ENCODE measurements at regions not wholly inside any gene's neighbourhood (a gene's known extent, or its start where the extent isn't known, plus 50 kb on each side); places are given as distances from the start of the nearest gene placed in this dataset.
"Not testable (repeated sequence)": the region's sequence is repeated elsewhere in the genome, so short reads cannot be mapped to it uniquely, and the experiment has no call there.

GRCh38 chr16:82282662-82283061 lies 112.6 kb upstream of the MPHOSPH6 start:
- DNase-seq (no peak), ATAC-seq (no peak)
- in situ Hi-C loops (cut with MboI; ENCODE audit: low sequenced_read_pairs in 4 of 4) (no loop called here), intact Hi-C loops (cut with DNase I; ENCODE audit: low total_unique reads) (no loop called here)
- Histone ChIP-seq H3K4me1 (peaks cover 12 to 18% of the 10 kb centered on the region in 2 donors), H3K9me3 (no peaks in the 10 kb centered on the region), H3K4me3 (no peak overlapping the region), H3K36me3 (no peaks in the 10 kb centered on the region), H3K27ac (no peak overlapping the region), H3K27me3 (no peaks in the 10 kb centered on the region)
- no peak for TF ChIP-seq POLR2A (IDR thresholded peaks at IDR 0.05)
- TF ChIP-seq, protein P1, sequence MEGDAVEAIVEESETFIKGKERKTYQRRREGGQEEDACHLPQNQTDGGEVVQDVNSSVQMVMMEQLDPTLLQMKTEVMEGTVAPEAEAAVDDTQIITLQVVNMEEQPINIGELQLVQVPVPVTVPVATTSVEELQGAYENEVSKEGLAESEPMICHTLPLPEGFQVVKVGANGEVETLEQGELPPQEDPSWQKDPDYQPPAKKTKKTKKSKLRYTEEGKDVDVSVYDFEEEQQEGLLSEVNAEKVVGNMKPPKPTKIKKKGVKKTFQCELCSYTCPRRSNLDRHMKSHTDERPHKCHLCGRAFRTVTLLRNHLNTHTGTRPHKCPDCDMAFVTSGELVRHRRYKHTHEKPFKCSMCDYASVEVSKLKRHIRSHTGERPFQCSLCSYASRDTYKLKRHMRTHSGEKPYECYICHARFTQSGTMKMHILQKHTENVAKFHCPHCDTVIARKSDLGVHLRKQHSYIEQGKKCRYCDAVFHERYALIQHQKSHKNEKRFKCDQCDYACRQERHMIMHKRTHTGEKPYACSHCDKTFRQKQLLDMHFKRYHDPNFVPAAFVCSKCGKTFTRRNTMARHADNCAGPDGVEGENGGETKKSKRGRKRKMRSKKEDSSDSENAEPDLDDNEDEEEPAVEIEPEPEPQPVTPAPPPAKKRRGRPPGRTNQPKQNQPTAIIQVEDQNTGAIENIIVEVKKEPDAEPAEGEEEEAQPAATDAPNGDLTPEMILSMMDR (IDR thresholded peaks at IDR 0.05 in 4 of 5, conservative IDR thresholded peaks at IDR 0.05 in 1 of 5), result no peak

DNA sequence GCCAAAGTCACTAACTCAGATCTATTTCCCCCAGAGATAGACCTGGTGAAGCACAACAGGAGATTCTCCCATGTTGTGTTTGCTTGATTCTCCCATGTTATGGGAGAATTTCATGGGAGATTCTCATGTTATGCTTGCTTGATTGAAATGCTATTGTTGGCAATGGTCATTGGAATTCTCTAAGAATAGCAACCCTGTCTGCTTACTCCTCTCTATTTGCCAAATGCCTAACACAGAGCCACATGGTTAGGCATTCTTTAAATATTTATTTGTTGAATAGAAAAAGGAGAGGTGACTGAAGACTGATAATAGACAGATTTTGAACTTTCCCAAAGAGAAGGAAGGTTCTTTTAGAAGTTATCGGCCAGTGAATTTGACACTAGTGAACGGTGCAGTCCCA lies 111.5 kb upstream of the MPHOSPH6 start:
- in situ Hi-C loops (cut with MboI; ENCODE audit: low sequenced_read_pairs in 4 of 4) (no loop called here), intact Hi-C loops (cut with DNase I; ENCODE audit: low total_unique reads) (no loop called here)

GRCh38 chr16:82280867-82281266 lies 110.8 kb upstream of the MPHOSPH6 start:
- Histone ChIP-seq H3K27ac (no peak overlapping the region), H3K9me3 (no peaks in the 10 kb centered on the region), H3K4me1 (peaks cover 12 to 18% of the 10 kb centered on the region in 2 donors), H3K36me3 (no peaks in the 10 kb centered on the region), H3K27me3 (no peaks in the 10 kb centered on the region), H3K4me3 (no peak overlapping the region)
- ATAC-seq (no peak), DNase-seq (no peak)
- no peak for TF ChIP-seq POLR2A (IDR thresholded peaks at IDR 0.05)
- TF ChIP-seq, protein P1 (IDR thresholded peaks at IDR 0.05 in 4 of 5, conservative IDR thresholded peaks at IDR 0.05 in 1 of 5), result no peak
- intact Hi-C loops (cut with DNase I; ENCODE audit: low total_unique reads), result no loop called here
- in situ Hi-C loops (cut with MboI; ENCODE audit: low sequenced_read_pairs in 4 of 4), result no loop called here

More for the DNA sequence above, 111.5 kb upstream of the MPHOSPH6 start:
- no peak for DNase-seq
- no peak overlapping the region for H3K27ac ChIP-seq
- ATAC-seq, result no peak
- no peak for TF ChIP-seq POLR2A (IDR thresholded peaks at IDR 0.05)
- TF ChIP-seq, protein P1 (IDR thresholded peaks at IDR 0.05 in 4 of 5, conservative IDR thresholded peaks at IDR 0.05 in 1 of 5), result no peak
- H3K9me3 ChIP-seq, result no peaks in the 10 kb centered on the region
- no peaks in the 10 kb centered on the region for H3K27me3 ChIP-seq
- peaks cover 12 to 18% of the 10 kb centered on the region in 2 donors for H3K4me1 ChIP-seq
- no peak overlapping the region for H3K4me3 ChIP-seq
- H3K36me3 ChIP-seq, result no peaks in the 10 kb centered on the region

GRCh38 chr16:82275349-82275748 lies 105.3 kb upstream of the MPHOSPH6 start:
- DNase-seq; H3K4me1 ChIP-seq; H3K4me3 ChIP-seq; H3K9me3 ChIP-seq; H3K36me3 ChIP-seq; intact Hi-C loops (cut with DNase I; ENCODE audit: low total_unique reads); H3K27me3 ChIP-seq; ATAC-seq; in situ Hi-C loops (cut with MboI; ENCODE audit: low sequenced_read_pairs in 4 of 4); H3K27ac ChIP-seq: not testable (repeated sequence)

- Histone ChIP-seq H3K4me1 (no peaks in the 10 kb centered on the region), H3K27me3 (no peaks in the 10 kb centered on the region), H3K27ac (no peak overlapping the region), H3K36me3 (no peaks in the 10 kb centered on the region), H3K4me3 (no peak overlapping the region), H3K9me3 (no peaks in the 10 kb centered on the region)
- TF ChIP-seq, protein P1 (IDR thresholded peaks at IDR 0.05 in 4 of 5, conservative IDR thresholded peaks at IDR 0.05 in 1 of 5), result no peak
- TF ChIP-seq POLR2A (IDR thresholded peaks at IDR 0.05), result no peak
- no peak for DNase-seq
- in situ Hi-C loops (cut with MboI; ENCODE audit: low sequenced_read_pairs in 4 of 4) (loop anchor here in 2 of 4 donors (25.0 kb wide), 3 partner anchors 316 to 1166 kb away; no protein-coding TSS in a partner anchor), intact Hi-C loops (cut with DNase I; ENCODE audit: low total_unique reads) (no loop called here)
- ATAC-seq, result no peak
Observed at GRCh38 chr16:82271636-82272035, 101.6 kb upstream of the MPHOSPH6 start.

DNA sequence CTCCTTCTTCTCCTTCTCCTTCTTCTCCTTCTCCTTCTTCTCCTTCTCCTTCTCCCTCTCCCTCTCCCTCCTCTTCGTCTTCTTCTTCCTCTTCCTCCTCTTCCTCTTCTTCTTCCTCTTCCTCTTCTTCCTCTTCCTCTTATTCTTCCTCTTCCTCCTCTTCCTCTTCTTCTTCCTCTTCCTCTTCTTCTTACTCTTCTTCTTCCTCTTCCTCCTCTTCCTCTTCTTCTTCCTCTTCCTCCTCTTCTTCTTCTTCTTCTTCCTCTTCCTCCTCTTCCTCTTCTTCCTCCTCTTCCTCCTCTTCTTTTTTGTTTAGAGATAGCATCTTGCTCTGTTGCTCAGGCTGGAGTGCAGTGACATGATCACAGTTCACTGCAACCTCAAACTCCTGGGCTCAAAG lies 97.7 kb upstream of the MPHOSPH6 start:
- not testable (repeated sequence) for H3K9me3 ChIP-seq, H3K36me3 ChIP-seq, H3K27me3 ChIP-seq, DNase-seq, H3K27ac ChIP-seq, H3K4me3 ChIP-seq, ATAC-seq, H3K4me1 ChIP-seq
- intact Hi-C loops (cut with DNase I; ENCODE audit: low total_unique reads), result loop anchor here (10.0 kb wide), 1 partner anchor 817 kb away; no protein-coding TSS in a partner anchor
- in situ Hi-C loops (cut with MboI; ENCODE audit: low sequenced_read_pairs in 4 of 4), result loop anchor here (10.0 to 25.0 kb wide), 5 partner anchors 307 to 1177 kb away; no protein-coding TSS in a partner anchor
